ENCODE measurements at regions not wholly inside any gene's neighbourhood (a gene's known extent, or its start where the extent isn't known, plus 50 kb on each side); places are given as distances from the start of the nearest gene placed in this dataset.

GRCh38 chr3:170776887-170777563 lies 93.0 kb downstream of the RPL22L1 start (continued):
- TF ChIP-seq ZNF668 (CRISPR knock-in tag; IDR thresholded peaks at IDR 0.05) (0 out of 2 replicates have a peak, but pooled peaks have one; percentile 4), ZNF175 (CRISPR knock-in tag; IDR thresholded peaks at IDR 0.05; ENCODE audit: low read depth) (0 out of 2 replicates have a peak, but pooled peaks have one; percentile 38), FOXK2 (conservative IDR thresholded peaks at IDR 0.05 in 1 of 2, IDR thresholded peaks at IDR 0.05 in 1 of 2; ENCODE audit: low read depth in 2 of 2) (peak; percentile 79 to 89), ZNF197 (CRISPR knock-in tag; IDR thresholded peaks at IDR 0.05; ENCODE audit: low read depth) (no peak), GATAD2A (IDR thresholded peaks at IDR 0.05) (peak; percentile 28; the same call in 1 of the 2 replicates), ZNF79 (CRISPR knock-in tag; IDR thresholded peaks at IDR 0.05; ENCODE audit: low read depth) (peak; percentile 73), ZNF408 (CRISPR knock-in tag; IDR thresholded peaks at IDR 0.05; ENCODE audit: low read depth) (no peak), MTA3 (IDR thresholded peaks at IDR 0.05; ENCODE audit: borderline replicate concordance) (no peak), L3MBTL2 (IDR thresholded peaks at IDR 0.05) (peak; percentile 36; the same call in 1 of the 2 replicates), TCF7L2 (IDR thresholded peaks at IDR 0.05; ENCODE audit: low read depth, low read length) (no peak), ZNF717 (CRISPR knock-in tag; IDR thresholded peaks at IDR 0.05) (peak; percentile 64; the same call in 1 of the 2 replicates), RBBP5 (IDR thresholded peaks at IDR 0.05; ENCODE audit: borderline replicate concordance, insufficient read depth, low read length, poor library complexity, severe bottlenecking) (no peak), GTF2F1 (IDR thresholded peaks at IDR 0.05; ENCODE audit: low read depth, low read length) (no peak), HMG20B (CRISPR knock-in tag; IDR thresholded peaks at IDR 0.05) (0 out of 2 replicates have a peak, but pooled peaks have one; percentile 39), NR2C1 (IDR thresholded peaks at IDR 0.05) (no peak), NR2C1 (tag; IDR thresholded peaks at IDR 0.05) (peak; percentile 55), PCBP2 (IDR thresholded peaks at IDR 0.05; ENCODE audit: low read depth, low read length, poor library complexity, severe bottlenecking) (no peak), ZNF3 (CRISPR knock-in tag; IDR thresholded peaks at IDR 0.05) (no peak), ADNP (tag; IDR thresholded peaks at IDR 0.05) (no peak), ZNF592 (IDR thresholded peaks at IDR 0.05) (peak; percentile 88), TOE1 (IDR thresholded peaks at IDR 0.05; ENCODE audit: borderline replicate concordance) (no peak), TOE1 (CRISPR knock-in tag; IDR thresholded peaks at IDR 0.05; ENCODE audit: borderline replicate concordance, low read depth) (no peak), LCOR (CRISPR knock-in tag; IDR thresholded peaks at IDR 0.05) (no peak), CHD4 (IDR thresholded peaks at IDR 0.05; ENCODE audit: insufficient read depth, insufficient replicate concordance, low read depth, low read length, poor library complexity, severe bottlenecking) (peak; percentile 63), SP2 (IDR thresholded peaks at IDR 0.05; ENCODE audit: extremely low read depth, low read depth, low read length, poor library complexity, severe bottlenecking) (no peak)

All from K562 (cell line).